Fibroblast of lung (primary cell): ENCODE measurements at regions not wholly inside any gene's neighbourhood (a gene's known extent, or its start where the extent isn't known, plus 50 kb on each side); places are given as distances from the start of the nearest gene placed in this dataset.

Experiments used
- EZH2 ChIP-seq: IDR thresholded peaks from 2 replicates; pipeline ENCODE4 v1.5.1; 2012; ENCODE audit warnings: low read length, control low read depth, mild to moderate bottlenecking; ENCODE audit errors: missing control alignments
- TF ChIP-seq, protein P1 (sequence below), 2 donors: IDR thresholded peaks in 1 of 2; conservative IDR thresholded peaks in 1 of 2; 1 replicate in 1 of 2; 2 replicates in 1 of 2; pipeline ENCODE4 v1.5.1; 2011 to 2012; ENCODE audit warnings: low read length in 2 of 2, control low read depth in 1 of 2, inconsistent platforms in 1 of 2, low read depth in 1 of 2, mild to moderate bottlenecking in 1 of 2

GRCh38 chr3:66948041-66948440, 50.1 kb upstream of the KBTBD8 start:
- TF ChIP-seq, protein P1, sequence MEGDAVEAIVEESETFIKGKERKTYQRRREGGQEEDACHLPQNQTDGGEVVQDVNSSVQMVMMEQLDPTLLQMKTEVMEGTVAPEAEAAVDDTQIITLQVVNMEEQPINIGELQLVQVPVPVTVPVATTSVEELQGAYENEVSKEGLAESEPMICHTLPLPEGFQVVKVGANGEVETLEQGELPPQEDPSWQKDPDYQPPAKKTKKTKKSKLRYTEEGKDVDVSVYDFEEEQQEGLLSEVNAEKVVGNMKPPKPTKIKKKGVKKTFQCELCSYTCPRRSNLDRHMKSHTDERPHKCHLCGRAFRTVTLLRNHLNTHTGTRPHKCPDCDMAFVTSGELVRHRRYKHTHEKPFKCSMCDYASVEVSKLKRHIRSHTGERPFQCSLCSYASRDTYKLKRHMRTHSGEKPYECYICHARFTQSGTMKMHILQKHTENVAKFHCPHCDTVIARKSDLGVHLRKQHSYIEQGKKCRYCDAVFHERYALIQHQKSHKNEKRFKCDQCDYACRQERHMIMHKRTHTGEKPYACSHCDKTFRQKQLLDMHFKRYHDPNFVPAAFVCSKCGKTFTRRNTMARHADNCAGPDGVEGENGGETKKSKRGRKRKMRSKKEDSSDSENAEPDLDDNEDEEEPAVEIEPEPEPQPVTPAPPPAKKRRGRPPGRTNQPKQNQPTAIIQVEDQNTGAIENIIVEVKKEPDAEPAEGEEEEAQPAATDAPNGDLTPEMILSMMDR (conservative IDR thresholded peaks at IDR 0.05 in 1 of 2, IDR thresholded peaks at IDR 0.05 in 1 of 2; ENCODE audit: low read depth in 1 of 2, low read length in 2 of 2): no peak
- no peak for TF ChIP-seq EZH2
